Choroid plexus epithelial cell (primary cell): ENCODE measurements at regions not wholly inside any gene's neighbourhood (a gene's known extent, or its start where the extent isn't known, plus 50 kb on each side); places are given as distances from the start of the nearest gene placed in this dataset.

Experiments
- DNase-seq: peaks from one replicate; pipeline ENCODE4 v3.0.0-alpha.2; 2010; ENCODE audit warnings: low read depth
- H3K4me3 ChIP-seq: 2 replicates; pipeline ENCODE4 v1.5.1; 2011; ENCODE audit warnings: low read depth, mild to moderate bottlenecking, control low read depth, low read length, moderate library complexity
- CTCF ChIP-seq: conservative IDR thresholded peaks from 2 replicates; pipeline ENCODE4 v1.5.1; 2011; ENCODE audit warnings: low read depth, mild to moderate bottlenecking, control low read depth, inconsistent platforms, low read length, moderate library complexity

GRCh38 chr3:21290557-21290956 lies 460.5 kb downstream of the ZNF385D start:
- peak; percentile 56 for TF ChIP-seq CTCF
- DNase-seq = no peak
- H3K4me3 ChIP-seq = no peak overlapping the region

DNA sequence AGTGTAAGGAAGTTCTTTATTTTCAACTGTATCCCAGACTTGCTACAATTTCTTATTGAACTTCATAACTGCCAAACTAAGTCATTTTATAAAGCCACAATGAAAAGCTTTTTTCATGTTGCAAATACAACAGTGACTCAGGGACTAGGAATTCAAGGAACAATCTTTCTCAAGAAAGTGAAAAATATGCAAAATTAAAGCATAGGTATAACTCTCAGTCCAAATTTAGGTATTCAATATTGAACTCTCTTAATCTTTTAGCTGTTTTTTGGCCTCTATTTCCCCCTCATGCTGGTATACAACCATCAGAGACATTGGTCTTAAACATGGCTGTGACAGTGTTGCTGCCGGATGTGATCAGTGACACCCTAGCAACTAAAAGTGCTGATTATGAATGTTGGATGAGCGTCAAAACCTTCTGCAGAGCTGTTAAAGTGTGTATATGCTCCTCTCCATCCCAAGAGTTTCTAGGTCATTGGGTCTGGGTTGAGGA lies 476.9 kb downstream of the ZNF385D start:
- TF ChIP-seq CTCF = no peak
- H3K4me3 ChIP-seq = no peak overlapping the region
- DNase-seq = no peak

GRCh38 chr3:21273259-21274025 lies 477.6 kb downstream of the ZNF385D start:
- TF ChIP-seq CTCF = no peak
- no peak for DNase-seq
- H3K4me3 ChIP-seq = no peak overlapping the region

- no peak for DNase-seq
- no peak for TF ChIP-seq CTCF
- no peak overlapping the region for H3K4me3 ChIP-seq
These were observed 479.4 kb downstream of the ZNF385D start for GRCh38 chr3:21271606-21272016.

- TF ChIP-seq CTCF = no peak
- no peak for DNase-seq
- H3K4me3 ChIP-seq = no peak overlapping the region
These were observed 481.1 kb downstream of the ZNF385D start for GRCh38 chr3:21269882-21270281.

GRCh38 chr3:21260507-21260906 lies 490.5 kb downstream of the ZNF385D start:
- DNase-seq = no peak
- H3K4me3 ChIP-seq = no peak overlapping the region
- no peak for TF ChIP-seq CTCF

DNA sequence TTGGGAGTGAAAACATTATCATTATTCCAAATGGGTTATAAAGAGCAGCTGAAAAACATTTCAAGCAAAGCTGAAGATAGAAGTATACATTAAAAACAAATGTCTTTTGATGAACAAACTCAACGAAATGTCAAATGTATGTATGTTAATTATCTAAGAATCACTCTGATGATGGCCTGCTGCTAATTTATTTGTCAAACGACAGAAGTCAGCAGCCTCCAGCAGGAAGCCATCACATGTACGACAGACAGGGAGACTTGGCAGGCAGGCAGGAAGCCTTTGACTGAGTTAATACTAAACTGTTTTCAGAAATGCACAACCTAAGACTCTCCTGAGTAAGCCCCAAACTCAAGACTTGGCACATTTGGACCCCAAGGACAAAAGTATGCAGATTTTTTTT lies 491.1 kb downstream of the ZNF385D start:
- TF ChIP-seq CTCF = no peak
- DNase-seq = no peak
- no peak overlapping the region for H3K4me3 ChIP-seq
